Activated CD4-positive, alpha-beta memory T cell treated with anti-CD3 and anti-CD28 coated beads, Interleukin-2, amount 10 ng/mL, durations not matched to agents 7 days and 5 days (primary cell): ENCODE measurements at regions not wholly inside any gene's neighbourhood (a gene's known extent, or its start where the extent isn't known, plus 50 kb on each side); places are given as distances from the start of the nearest gene placed in this dataset.
"Not testable (repeated sequence)": the region's sequence is repeated elsewhere in the genome, so short reads cannot be mapped to it uniquely, and the experiment has no call there.

ENCODE experiments used
- CTCF ChIA-PET: fragments of 350-600 bp; sonication (Branson Sonifier 250); formaldehyde crosslinking; loops from one replicate; lab custom pipeline; 2021; ENCODE audit warnings: antibody characterized with exemption, inconsistent platforms; lab: Charles Lee
- POLR2A ChIA-PET: fragments of 350-600 bp; sonication (Branson Sonifier 250); formaldehyde crosslinking; loops from one replicate; lab custom pipeline; 2021; ENCODE audit warnings: antibody characterized with exemption; lab: Charles Lee
- DNase-seq: peaks from one replicate; pipeline ENCODE4 v3.0.0-alpha.2; 2020
- H3K27ac Mint-ChIP-seq: one replicate; pipeline ENCODE4 v1.8.0; 2021; ENCODE audit warnings: mild to moderate bottlenecking, mixed read lengths
- H3K27me3 Mint-ChIP-seq: one replicate; pipeline ENCODE4 v1.8.0; 2021; ENCODE audit warnings: mixed read lengths
- H3K36me3 Mint-ChIP-seq: one replicate; pipeline ENCODE4 v1.8.0; 2021; ENCODE audit warnings: low read depth, mixed read lengths
- H3K4me1 Mint-ChIP-seq: one replicate; pipeline ENCODE4 v1.8.0; 2021; ENCODE audit warnings: mixed read lengths
- H3K4me3 Mint-ChIP-seq: one replicate; pipeline ENCODE4 v1.8.0; 2021; ENCODE audit warnings: mild to moderate bottlenecking, mixed read lengths
- H3K9me3 Mint-ChIP-seq: one replicate; pipeline ENCODE4 v1.8.0; 2021; ENCODE audit warnings: mixed read lengths

GRCh38 chrX:14308976-14309375 is 220.4 kb upstream of the GLRA2 start:
- H3K9me3 Mint-ChIP-seq, POLR2A ChIA-PET, H3K4me1 Mint-ChIP-seq, H3K4me3 Mint-ChIP-seq, H3K27me3 Mint-ChIP-seq, DNase-seq, H3K27ac Mint-ChIP-seq, CTCF ChIA-PET, H3K36me3 Mint-ChIP-seq: not testable (repeated sequence)

- H3K9me3 Mint-ChIP-seq: no peaks in the 10 kb centered on the region
- no peaks in the 10 kb centered on the region for H3K36me3 Mint-ChIP-seq
- H3K27ac Mint-ChIP-seq: no peak overlapping the region
- H3K4me1 Mint-ChIP-seq: no peaks in the 10 kb centered on the region
- H3K4me3 Mint-ChIP-seq: no peak overlapping the region
- ChIA-PET CTCF (no interaction called here), POLR2A (no interaction called here)
- no peak for DNase-seq
- H3K27me3 Mint-ChIP-seq: no peaks in the 10 kb centered on the region
Measured at GRCh38 chrX:14303891-14304290, 225.4 kb upstream of the GLRA2 start.

- CTCF ChIA-PET, H3K36me3 Mint-ChIP-seq, DNase-seq, H3K9me3 Mint-ChIP-seq, H3K4me1 Mint-ChIP-seq, H3K4me3 Mint-ChIP-seq, H3K27me3 Mint-ChIP-seq, H3K27ac Mint-ChIP-seq, POLR2A ChIA-PET: not testable (repeated sequence)
Measured at GRCh38 chrX:14302561-14302960, 226.8 kb upstream of the GLRA2 start.

GRCh38 chrX:14300376-14300775 is 229.0 kb upstream of the GLRA2 start:
- Mint-ChIP-seq H3K27me3 (no peaks in the 10 kb centered on the region), H3K9me3 (no peaks in the 10 kb centered on the region), H3K4me1 (no peaks in the 10 kb centered on the region), H3K27ac (no peak overlapping the region), H3K36me3 (no peaks in the 10 kb centered on the region), H3K4me3 (no peak overlapping the region)
- ChIA-PET POLR2A (no interaction called here), CTCF (no interaction called here)
- no peak for DNase-seq

GRCh38 chrX:14295426-14295825 is 233.9 kb upstream of the GLRA2 start:
- Mint-ChIP-seq H3K27ac (no peak overlapping the region), H3K9me3 (no peaks in the 10 kb centered on the region), H3K27me3 (no peaks in the 10 kb centered on the region), H3K36me3 (no peaks in the 10 kb centered on the region), H3K4me3 (no peak overlapping the region), H3K4me1 (no peaks in the 10 kb centered on the region)
- POLR2A ChIA-PET: no interaction called here
- DNase-seq: no peak
- CTCF ChIA-PET: no interaction called here

- no peaks in the 10 kb centered on the region for H3K9me3 Mint-ChIP-seq
- H3K27me3 Mint-ChIP-seq: no peaks in the 10 kb centered on the region
- no peaks in the 10 kb centered on the region for H3K36me3 Mint-ChIP-seq
- POLR2A ChIA-PET: no interaction called here
- H3K27ac Mint-ChIP-seq: no peak overlapping the region
- CTCF ChIA-PET: no interaction called here
- no peak for DNase-seq
- no peaks in the 10 kb centered on the region for H3K4me1 Mint-ChIP-seq
- no peak overlapping the region for H3K4me3 Mint-ChIP-seq
Measured at GRCh38 chrX:14291666-14292500, 237.5 kb upstream of the GLRA2 start.

GRCh38 chrX:14290335-14290734 is 239.0 kb upstream of the GLRA2 start:
- H3K27ac Mint-ChIP-seq: no peak overlapping the region
- H3K4me1 Mint-ChIP-seq: no peaks in the 10 kb centered on the region
- no peaks in the 10 kb centered on the region for H3K36me3 Mint-ChIP-seq
- no peaks in the 10 kb centered on the region for H3K27me3 Mint-ChIP-seq
- H3K4me3 Mint-ChIP-seq: no peak overlapping the region
- DNase-seq: no peak
- H3K9me3 Mint-ChIP-seq: no peaks in the 10 kb centered on the region
- POLR2A ChIA-PET: no interaction called here
- CTCF ChIA-PET: no interaction called here

- Mint-ChIP-seq H3K4me1 (no peaks in the 10 kb centered on the region), H3K4me3 (no peak overlapping the region), H3K27ac (no peak overlapping the region), H3K36me3 (no peaks in the 10 kb centered on the region), H3K9me3 (no peaks in the 10 kb centered on the region), H3K27me3 (no peaks in the 10 kb centered on the region)
- DNase-seq: no peak
- ChIA-PET CTCF (no interaction called here), POLR2A (no interaction called here)
Measured at GRCh38 chrX:14274691-14275090, 245.0 kb upstream of the GEMIN8 start.

- Mint-ChIP-seq H3K27ac (no peak overlapping the region), H3K27me3 (no peaks in the 10 kb centered on the region), H3K9me3 (no peaks in the 10 kb centered on the region), H3K36me3 (no peaks in the 10 kb centered on the region), H3K4me1 (no peaks in the 10 kb centered on the region), H3K4me3 (no peak overlapping the region)
- CTCF ChIA-PET: no interaction called here
- no peak for DNase-seq
- POLR2A ChIA-PET: no interaction called here
Measured at GRCh38 chrX:14267216-14267615, 237.5 kb upstream of the GEMIN8 start.

GRCh38 chrX:14266705-14267104 is 237.0 kb upstream of the GEMIN8 start:
- no peaks in the 10 kb centered on the region for H3K4me1 Mint-ChIP-seq
- ChIA-PET CTCF (no interaction called here), POLR2A (no interaction called here)
- H3K36me3 Mint-ChIP-seq: no peaks in the 10 kb centered on the region
- H3K4me3 Mint-ChIP-seq: no peak overlapping the region
- no peak for DNase-seq
- no peak overlapping the region for H3K27ac Mint-ChIP-seq
- no peaks in the 10 kb centered on the region for H3K9me3 Mint-ChIP-seq
- H3K27me3 Mint-ChIP-seq: no peaks in the 10 kb centered on the region

- Mint-ChIP-seq H3K36me3 (no peaks in the 10 kb centered on the region), H3K9me3 (no peaks in the 10 kb centered on the region), H3K27me3 (no peaks in the 10 kb centered on the region), H3K27ac (no peak overlapping the region), H3K4me3 (no peak overlapping the region), H3K4me1 (no peaks in the 10 kb centered on the region)
- ChIA-PET CTCF (no interaction called here), POLR2A (no interaction called here)
- no peak for DNase-seq
Measured at GRCh38 chrX:14243823-14244222, 214.1 kb upstream of the GEMIN8 start.

- CTCF ChIA-PET: no interaction called here
- H3K36me3 Mint-ChIP-seq: no peaks in the 10 kb centered on the region
- POLR2A ChIA-PET: no interaction called here
- no peak overlapping the region for H3K4me3 Mint-ChIP-seq
- H3K9me3 Mint-ChIP-seq: no peaks in the 10 kb centered on the region
- H3K27ac Mint-ChIP-seq: no peak overlapping the region
- no peaks in the 10 kb centered on the region for H3K27me3 Mint-ChIP-seq
- no peaks in the 10 kb centered on the region for H3K4me1 Mint-ChIP-seq
- DNase-seq: no peak
Measured at GRCh38 chrX:14235004-14235403, 205.3 kb upstream of the GEMIN8 start.

GRCh38 chrX:14232688-14233087 is 203.0 kb upstream of the GEMIN8 start:
- Mint-ChIP-seq H3K4me1 (no peaks in the 10 kb centered on the region), H3K36me3 (no peaks in the 10 kb centered on the region), H3K9me3 (no peaks in the 10 kb centered on the region), H3K4me3 (no peak overlapping the region), H3K27me3 (no peaks in the 10 kb centered on the region), H3K27ac (no peak overlapping the region)
- no peak for DNase-seq
- ChIA-PET CTCF (no interaction called here), POLR2A (no interaction called here)

- no peak for DNase-seq
- Mint-ChIP-seq H3K4me1 (no peaks in the 10 kb centered on the region), H3K36me3 (no peaks in the 10 kb centered on the region), H3K9me3 (no peaks in the 10 kb centered on the region), H3K27me3 (no peaks in the 10 kb centered on the region), H3K4me3 (no peak overlapping the region), H3K27ac (no peak overlapping the region)
- CTCF ChIA-PET: no interaction called here
- POLR2A ChIA-PET: no interaction called here
Measured at GRCh38 chrX:14228611-14229010, 198.9 kb upstream of the GEMIN8 start.
